Fibroblast of villous mesenchyme (primary cell): ENCODE measurements at regions not wholly inside any gene's neighbourhood (a gene's known extent, or its start where the extent isn't known, plus 50 kb on each side); places are given as distances from the start of the nearest gene placed in this dataset.

Experiments used
- DNase-seq: peaks from one replicate; pipeline ENCODE4 v3.0.0-alpha.2; 2010; ENCODE audit warnings: low read depth
- H3K4me3 ChIP-seq: 2 replicates; pipeline ENCODE4 v1.5.1; 2011; ENCODE audit warnings: low read depth, mild to moderate bottlenecking, low read length
- CTCF ChIP-seq: IDR thresholded peaks from 2 replicates; pipeline ENCODE4 v1.5.1; 2012; ENCODE audit warnings: low read depth, mild to moderate bottlenecking, low read length; ENCODE audit not compliant: insufficient read depth

- no peak for DNase-seq
- no peak overlapping the region for H3K4me3 ChIP-seq
- no peak for TF ChIP-seq CTCF
Observed at GRCh38 chr2:34995196-34995595, 1360.4 kb upstream of the CRIM1 start.

- no peak for DNase-seq
- TF ChIP-seq CTCF = no peak
- H3K4me3 ChIP-seq = no peak overlapping the region
Observed at GRCh38 chr2:34991508-34992274, 1363.9 kb upstream of the CRIM1 start.

GRCh38 chr2:34985474-34985873, 1370.1 kb upstream of the CRIM1 start:
- no peak for TF ChIP-seq CTCF
- no peak for DNase-seq
- no peak overlapping the region for H3K4me3 ChIP-seq

GRCh38 chr2:34980689-34981088, 1374.9 kb upstream of the CRIM1 start:
- H3K4me3 ChIP-seq = no peak overlapping the region
- no peak for TF ChIP-seq CTCF
- no peak for DNase-seq

GRCh38 chr2:34979148-34979547, 1376.4 kb upstream of the CRIM1 start:
- no peak for DNase-seq
- no peak overlapping the region for H3K4me3 ChIP-seq
- no peak for TF ChIP-seq CTCF

- TF ChIP-seq CTCF = no peak
- DNase-seq = no peak
- H3K4me3 ChIP-seq = no peak overlapping the region
Observed at GRCh38 chr2:34961822-34962221, 1362.7 kb upstream of the FAM98A start.

- H3K4me3 ChIP-seq = no peak overlapping the region
- TF ChIP-seq CTCF = no peak
- DNase-seq = no peak
Observed at GRCh38 chr2:34954758-34955157, 1355.7 kb upstream of the FAM98A start.
